Gastroesophageal sphincter (tissue), 3 donors: ENCODE measurements at regions not wholly inside any gene's neighbourhood (a gene's known extent, or its start where the extent isn't known, plus 50 kb on each side); places are given as distances from the start of the nearest gene placed in this dataset.

Experiments used
- POLR2AphosphoS5 ChIP-seq: sonication (generic); formaldehyde crosslinking; IDR thresholded peaks from one replicate; pipeline ENCODE4 v1.6.1; 2017; ENCODE audit warnings: antibody characterized with exemption
- TF ChIP-seq, protein P1 (sequence below), 4 experiments: fragments of 200-600 bp in 2 of 4; fragments of 450-650 bp in 2 of 4; sonication (generic) in 1 of 4; IDR thresholded peaks; one replicate each; pipeline ENCODE4 v1.5.1; 2017 to 2019; ENCODE audit warnings: antibody characterized with exemption in 4 of 4, mild to moderate bottlenecking in 2 of 4, moderate library complexity in 2 of 4

DNA sequence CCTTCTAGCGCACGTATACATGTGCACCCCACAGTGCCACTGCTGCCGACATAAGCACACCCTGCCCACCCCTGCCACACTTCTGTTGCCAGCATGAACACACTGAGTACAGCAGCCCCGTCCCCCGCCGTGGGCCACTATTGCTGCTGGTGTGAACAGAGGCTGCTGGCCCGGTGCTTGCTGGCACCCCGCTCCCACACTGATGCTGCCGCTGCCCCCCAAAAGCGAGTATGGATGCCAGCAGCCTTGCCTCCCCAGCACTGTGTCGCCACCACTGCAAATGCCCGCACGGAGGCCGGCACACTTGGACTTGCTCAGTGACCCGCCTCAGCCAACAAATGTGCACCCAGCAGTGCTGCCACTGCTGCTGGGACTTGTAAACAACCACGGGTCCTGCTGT, 872.4 kb upstream of the ATXN7L3B start:
- TF ChIP-seq, protein P1, sequence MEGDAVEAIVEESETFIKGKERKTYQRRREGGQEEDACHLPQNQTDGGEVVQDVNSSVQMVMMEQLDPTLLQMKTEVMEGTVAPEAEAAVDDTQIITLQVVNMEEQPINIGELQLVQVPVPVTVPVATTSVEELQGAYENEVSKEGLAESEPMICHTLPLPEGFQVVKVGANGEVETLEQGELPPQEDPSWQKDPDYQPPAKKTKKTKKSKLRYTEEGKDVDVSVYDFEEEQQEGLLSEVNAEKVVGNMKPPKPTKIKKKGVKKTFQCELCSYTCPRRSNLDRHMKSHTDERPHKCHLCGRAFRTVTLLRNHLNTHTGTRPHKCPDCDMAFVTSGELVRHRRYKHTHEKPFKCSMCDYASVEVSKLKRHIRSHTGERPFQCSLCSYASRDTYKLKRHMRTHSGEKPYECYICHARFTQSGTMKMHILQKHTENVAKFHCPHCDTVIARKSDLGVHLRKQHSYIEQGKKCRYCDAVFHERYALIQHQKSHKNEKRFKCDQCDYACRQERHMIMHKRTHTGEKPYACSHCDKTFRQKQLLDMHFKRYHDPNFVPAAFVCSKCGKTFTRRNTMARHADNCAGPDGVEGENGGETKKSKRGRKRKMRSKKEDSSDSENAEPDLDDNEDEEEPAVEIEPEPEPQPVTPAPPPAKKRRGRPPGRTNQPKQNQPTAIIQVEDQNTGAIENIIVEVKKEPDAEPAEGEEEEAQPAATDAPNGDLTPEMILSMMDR (IDR thresholded peaks at IDR 0.05) = no peak
- TF ChIP-seq POLR2AphosphoS5 = no peak
